ENCODE measurements at regions not wholly inside any gene's neighbourhood (a gene's known extent, or its start where the extent isn't known, plus 50 kb on each side); places are given as distances from the start of the nearest gene placed in this dataset.

DNA sequence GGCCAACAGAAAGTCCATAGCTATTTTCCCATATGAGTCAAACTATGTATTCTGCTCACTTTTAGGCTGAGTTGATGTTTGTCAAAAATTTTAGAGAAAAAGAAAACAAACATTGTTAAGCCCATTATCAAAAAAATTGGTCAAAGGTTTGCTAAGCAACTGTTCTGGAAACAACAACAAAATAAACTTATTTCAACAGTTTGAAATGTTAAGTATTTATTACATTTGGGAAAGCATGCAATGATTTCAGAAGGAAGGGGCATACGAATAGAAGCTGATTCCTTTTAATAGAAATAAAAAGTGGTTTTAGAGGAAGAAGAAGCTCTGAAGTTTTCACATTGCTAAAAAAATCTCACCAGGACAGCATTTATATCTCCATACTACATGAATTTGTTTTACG is 1837.5 kb upstream of the CELF4 start:
- no peak for TF ChIP-seq EZH2 (IDR thresholded peaks at IDR 0.05; ENCODE audit: low read depth, unreplicated experiment)
- TF ChIP-seq STAT1 (IDR thresholded peaks at IDR 0.05; ENCODE audit: unreplicated experiment), result no peak
- no peak for TF ChIP-seq ZNF114 (CRISPR knock-in tag; IDR thresholded peaks at IDR 0.05)
- TF ChIP-seq ZNF331 (CRISPR knock-in tag; IDR thresholded peaks at IDR 0.05; ENCODE audit: low read depth), result no peak
- TF ChIP-seq, protein P1, sequence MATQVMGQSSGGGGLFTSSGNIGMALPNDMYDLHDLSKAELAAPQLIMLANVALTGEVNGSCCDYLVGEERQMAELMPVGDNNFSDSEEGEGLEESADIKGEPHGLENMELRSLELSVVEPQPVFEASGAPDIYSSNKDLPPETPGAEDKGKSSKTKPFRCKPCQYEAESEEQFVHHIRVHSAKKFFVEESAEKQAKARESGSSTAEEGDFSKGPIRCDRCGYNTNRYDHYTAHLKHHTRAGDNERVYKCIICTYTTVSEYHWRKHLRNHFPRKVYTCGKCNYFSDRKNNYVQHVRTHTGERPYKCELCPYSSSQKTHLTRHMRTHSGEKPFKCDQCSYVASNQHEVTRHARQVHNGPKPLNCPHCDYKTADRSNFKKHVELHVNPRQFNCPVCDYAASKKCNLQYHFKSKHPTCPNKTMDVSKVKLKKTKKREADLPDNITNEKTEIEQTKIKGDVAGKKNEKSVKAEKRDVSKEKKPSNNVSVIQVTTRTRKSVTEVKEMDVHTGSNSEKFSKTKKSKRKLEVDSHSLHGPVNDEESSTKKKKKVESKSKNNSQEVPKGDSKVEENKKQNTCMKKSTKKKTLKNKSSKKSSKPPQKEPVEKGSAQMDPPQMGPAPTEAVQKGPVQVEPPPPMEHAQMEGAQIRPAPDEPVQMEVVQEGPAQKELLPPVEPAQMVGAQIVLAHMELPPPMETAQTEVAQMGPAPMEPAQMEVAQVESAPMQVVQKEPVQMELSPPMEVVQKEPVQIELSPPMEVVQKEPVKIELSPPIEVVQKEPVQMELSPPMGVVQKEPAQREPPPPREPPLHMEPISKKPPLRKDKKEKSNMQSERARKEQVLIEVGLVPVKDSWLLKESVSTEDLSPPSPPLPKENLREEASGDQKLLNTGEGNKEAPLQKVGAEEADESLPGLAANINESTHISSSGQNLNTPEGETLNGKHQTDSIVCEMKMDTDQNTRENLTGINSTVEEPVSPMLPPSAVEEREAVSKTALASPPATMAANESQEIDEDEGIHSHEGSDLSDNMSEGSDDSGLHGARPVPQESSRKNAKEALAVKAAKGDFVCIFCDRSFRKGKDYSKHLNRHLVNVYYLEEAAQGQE (IDR thresholded peaks at IDR 0.05; ENCODE audit: unreplicated experiment), result no peak
- no peak for TF ChIP-seq CREB1 (CRISPR knock-in tag; IDR thresholded peaks at IDR 0.05; ENCODE audit: low read depth)
- no peak for TF ChIP-seq JUNB (IDR thresholded peaks at IDR 0.05; ENCODE audit: unreplicated experiment)
- Mint-ChIP-seq H3K36me3 (ENCODE audit: low read depth) (no peaks in the 10 kb centered on the region), H3K9me3 (no peaks in the 10 kb centered on the region), H3K27me3 (ENCODE audit: insufficient read depth, low read depth, poor library complexity) (no peaks in the 10 kb centered on the region), H3K4me3 (no peak overlapping the region), H3K4me1 (no peaks in the 10 kb centered on the region), H3K27ac (no peak overlapping the region)
- H4K20me1 ChIP-seq (replicated peaks; ENCODE audit: insufficient read depth), result no peaks in the 10 kb centered on the region
- no peak overlapping the region for H2AFZ ChIP-seq
- no peaks in the 10 kb centered on the region for H3K79me2 ChIP-seq (replicated peaks; ENCODE audit: insufficient read depth)
- ATAC-seq (no peak), DNase-seq (ENCODE audit: low spot score) (no peak)
- peaks cover 1% of the 10 kb centered on the region; the same call in 1 of the 2 replicates for H3K9me2 ChIP-seq (ENCODE audit: insufficient read depth)
- no peaks in the 10 kb centered on the region for H3K36me3 ChIP-seq (ENCODE audit: insufficient read depth)
- no peak overlapping the region for H3K4me2 ChIP-seq
- H3K4me3 ChIP-seq, result no peak overlapping the region
- H3K27me3 ChIP-seq (ENCODE audit: insufficient read depth), result no peaks in the 10 kb centered on the region
- no peak overlapping the region for H3K27ac ChIP-seq (ENCODE audit: low read depth)
- H3K4me1 ChIP-seq (ENCODE audit: insufficient read depth), result no peaks in the 10 kb centered on the region
- H3F3A ChIP-seq (replicated peaks; ENCODE audit: low read depth), result no peaks in the 10 kb centered on the region

DNA sequence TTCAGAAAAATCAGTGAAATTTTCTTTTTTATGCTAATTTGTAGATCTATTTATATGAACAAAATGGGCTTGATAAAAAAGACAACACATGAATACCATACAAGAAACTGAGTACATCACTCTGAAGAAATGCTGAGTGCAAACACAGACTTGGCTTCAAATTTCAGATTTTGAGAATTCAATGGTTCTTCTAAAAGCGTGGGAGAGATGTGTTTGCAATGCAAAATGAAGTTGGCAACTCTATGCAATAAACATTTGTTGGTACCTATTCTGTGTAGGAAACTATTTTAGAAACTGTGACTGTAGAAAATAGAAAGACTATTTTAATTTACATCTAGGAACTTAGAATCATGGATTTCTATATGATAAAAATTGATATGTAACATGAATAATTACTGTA is 1834.1 kb upstream of the CELF4 start:
- peaks cover 4% of the 10 kb centered on the region; the same call in 2 of the 3 replicates for H3K36me3 Mint-ChIP-seq (ENCODE audit: low read depth)
- ATAC-seq, result no peak
- no peak for TF ChIP-seq ZNF114 (CRISPR knock-in tag; IDR thresholded peaks at IDR 0.05)
- no peak for TF ChIP-seq POLR2AphosphoS5 (IDR thresholded peaks at IDR 0.05; ENCODE audit: low read depth)
- TF ChIP-seq JUNB (IDR thresholded peaks at IDR 0.05; ENCODE audit: unreplicated experiment), result no peak
- no peak for TF ChIP-seq STAT1 (IDR thresholded peaks at IDR 0.05; ENCODE audit: unreplicated experiment)
- TF ChIP-seq ZNF331 (CRISPR knock-in tag; IDR thresholded peaks at IDR 0.05; ENCODE audit: low read depth), result no peak
- TF ChIP-seq, protein P2, sequence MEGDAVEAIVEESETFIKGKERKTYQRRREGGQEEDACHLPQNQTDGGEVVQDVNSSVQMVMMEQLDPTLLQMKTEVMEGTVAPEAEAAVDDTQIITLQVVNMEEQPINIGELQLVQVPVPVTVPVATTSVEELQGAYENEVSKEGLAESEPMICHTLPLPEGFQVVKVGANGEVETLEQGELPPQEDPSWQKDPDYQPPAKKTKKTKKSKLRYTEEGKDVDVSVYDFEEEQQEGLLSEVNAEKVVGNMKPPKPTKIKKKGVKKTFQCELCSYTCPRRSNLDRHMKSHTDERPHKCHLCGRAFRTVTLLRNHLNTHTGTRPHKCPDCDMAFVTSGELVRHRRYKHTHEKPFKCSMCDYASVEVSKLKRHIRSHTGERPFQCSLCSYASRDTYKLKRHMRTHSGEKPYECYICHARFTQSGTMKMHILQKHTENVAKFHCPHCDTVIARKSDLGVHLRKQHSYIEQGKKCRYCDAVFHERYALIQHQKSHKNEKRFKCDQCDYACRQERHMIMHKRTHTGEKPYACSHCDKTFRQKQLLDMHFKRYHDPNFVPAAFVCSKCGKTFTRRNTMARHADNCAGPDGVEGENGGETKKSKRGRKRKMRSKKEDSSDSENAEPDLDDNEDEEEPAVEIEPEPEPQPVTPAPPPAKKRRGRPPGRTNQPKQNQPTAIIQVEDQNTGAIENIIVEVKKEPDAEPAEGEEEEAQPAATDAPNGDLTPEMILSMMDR (conservative IDR thresholded peaks at IDR 0.05; ENCODE audit: low read depth in 2 of 2), result no peak

More for the DNA sequence above, 1834.1 kb upstream of the CELF4 start:
- DNase-seq (ENCODE audit: low spot score), result no peak
- Histone ChIP-seq H3K4me1 (ENCODE audit: insufficient read depth) (no peaks in the 10 kb centered on the region), H3K4me3 (no peak overlapping the region), H3K27ac (ENCODE audit: low read depth) (no peak overlapping the region), H3K4me2 (no peak overlapping the region), H3K27me3 (ENCODE audit: insufficient read depth) (no peaks in the 10 kb centered on the region), H3K9me2 (ENCODE audit: insufficient read depth) (no peaks in the 10 kb centered on the region), H4K20me1 (replicated peaks; ENCODE audit: insufficient read depth) (no peaks in the 10 kb centered on the region), H3K79me2 (replicated peaks; ENCODE audit: insufficient read depth) (no peaks in the 10 kb centered on the region), H2AFZ (no peak overlapping the region), H3K36me3 (ENCODE audit: insufficient read depth) (no peaks in the 10 kb centered on the region), H3F3A (replicated peaks; ENCODE audit: low read depth) (no peaks in the 10 kb centered on the region)
- Mint-ChIP-seq H3K4me3 (no peak overlapping the region), H3K4me1 (no peaks in the 10 kb centered on the region), H3K27ac (no peak overlapping the region), H3K9me3 (peaks cover 9% of the 10 kb centered on the region; the same call in 2 of the 3 replicates), H3K27me3 (ENCODE audit: insufficient read depth, low read depth, poor library complexity) (peaks cover 6% of the 10 kb centered on the region)

All from GM23338 (cell line).